ENCODE measurements at regions not wholly inside any gene's neighbourhood (a gene's known extent, or its start where the extent isn't known, plus 50 kb on each side); places are given as distances from the start of the nearest gene placed in this dataset.

- DNase-seq (ENCODE audit: low spot score): no peak
- no peak overlapping the region for H3K4me3 ChIP-seq (ENCODE audit: low read length in 2 of 2)
- H3K9me3 ChIP-seq (replicated peaks in 1 of 2; ENCODE audit: control insufficient read depth in 2 of 2, insufficient read depth in 1 of 2, low read depth in 1 of 2, low read length in 2 of 2): no peaks in the 10 kb centered on the region
- no peak overlapping the region for H4K8ac ChIP-seq (ENCODE audit: low read depth, low read length)
- H3K4me1 ChIP-seq (ENCODE audit: control insufficient read depth in 2 of 2, insufficient read depth in 1 of 2, low read depth in 1 of 2, low read length in 2 of 2): no peaks in the 10 kb centered on the region
- no peak overlapping the region for H2BK120ac ChIP-seq (ENCODE audit: low read depth, low read length)
- H3K9ac ChIP-seq (ENCODE audit: low read depth, low read length, poor library complexity): no peak overlapping the region
- no peak overlapping the region for H2BK5ac ChIP-seq (ENCODE audit: low read length)
- no peak overlapping the region for H3K18ac ChIP-seq (ENCODE audit: low read length)
- H2BK12ac ChIP-seq (ENCODE audit: low read length): no peak overlapping the region
- no peak overlapping the region for H4K91ac ChIP-seq (ENCODE audit: low read depth, low read length, poor library complexity)
- H3K27ac ChIP-seq (replicated peaks; ENCODE audit: low read length): no peak overlapping the region
- H2AFZ ChIP-seq (ENCODE audit: low read length): no peak overlapping the region
- H3K14ac ChIP-seq (ENCODE audit: low read length): no peak overlapping the region
- no peak overlapping the region for H3K4me2 ChIP-seq (ENCODE audit: insufficient read depth, low read length, poor library complexity, severe bottlenecking)
- H3K23ac ChIP-seq (ENCODE audit: low read depth, low read length, poor library complexity): no peak overlapping the region
- H3K79me1 ChIP-seq (ENCODE audit: low read depth, low read length): no peaks in the 10 kb centered on the region
- no CpG with 5 or more reads among the region's 2 CpGs for WGBS, 2 donors (ENCODE audit: extremely low coverage in 2 of 2, insufficient read length in 2 of 2, insufficient replicate concordance in 1 of 2)
- H3K4ac ChIP-seq (ENCODE audit: low read length): no peak overlapping the region
- no peak overlapping the region for H2AK5ac ChIP-seq (ENCODE audit: low read depth, low read length)
- no peak overlapping the region for H2BK15ac ChIP-seq (ENCODE audit: low read length)
- H3K36me3 ChIP-seq (replicated peaks in 1 of 2; ENCODE audit: control insufficient read depth in 2 of 2, insufficient read depth in 2 of 2, low read length in 2 of 2): no peaks in the 10 kb centered on the region
- H3K27me3 ChIP-seq (ENCODE audit: control insufficient read depth in 3 of 3, insufficient read depth in 3 of 3, low read depth in 1 of 3, low read length in 3 of 3): no peaks in the 10 kb centered on the region
These were observed 499.4 kb downstream of the MAFB start for GRCh38 chr20:40189621-40190020.

DNA sequence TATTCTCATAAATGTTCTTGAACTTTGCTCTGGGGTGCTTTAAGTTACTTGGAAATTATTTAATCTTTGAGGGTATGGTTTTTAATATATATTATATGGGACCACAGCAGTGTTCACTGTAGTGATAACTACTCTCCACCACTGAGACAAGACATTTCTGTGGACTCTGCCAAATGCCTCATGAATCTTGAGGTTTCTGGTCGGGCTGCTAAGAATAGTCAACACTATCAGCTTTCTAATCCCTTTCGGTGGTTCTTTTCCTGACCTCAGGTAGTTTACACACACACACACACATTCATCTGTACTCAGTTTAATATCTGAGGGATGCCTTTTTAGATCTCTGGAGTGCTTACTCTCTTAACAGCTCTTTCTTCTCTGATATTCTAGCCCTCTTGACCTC, 500.7 kb downstream of the MAFB start:
- Histone ChIP-seq H3K4ac (ENCODE audit: low read length) (no peak overlapping the region), H3K4me2 (ENCODE audit: insufficient read depth, low read length, poor library complexity, severe bottlenecking) (no peak overlapping the region), H3K23ac (ENCODE audit: low read depth, low read length, poor library complexity) (no peak overlapping the region), H2AK5ac (ENCODE audit: low read depth, low read length) (no peak overlapping the region), H3K36me3 (replicated peaks in 1 of 2; ENCODE audit: control insufficient read depth in 2 of 2, insufficient read depth in 2 of 2, low read length in 2 of 2) (no peaks in the 10 kb centered on the region), H3K18ac (ENCODE audit: low read length) (no peak overlapping the region), H3K79me1 (ENCODE audit: low read depth, low read length) (no peaks in the 10 kb centered on the region), H3K4me1 (ENCODE audit: control insufficient read depth in 2 of 2, insufficient read depth in 1 of 2, low read depth in 1 of 2, low read length in 2 of 2) (no peaks in the 10 kb centered on the region), H2BK12ac (ENCODE audit: low read length) (no peak overlapping the region), H2BK5ac (ENCODE audit: low read length) (no peak overlapping the region), H3K27me3 (ENCODE audit: control insufficient read depth in 3 of 3, insufficient read depth in 3 of 3, low read depth in 1 of 3, low read length in 3 of 3) (no peaks in the 10 kb centered on the region), H4K91ac (ENCODE audit: low read depth, low read length, poor library complexity) (no peak overlapping the region), H3K4me3 (ENCODE audit: low read length in 2 of 2) (no peak overlapping the region), H2BK120ac (ENCODE audit: low read depth, low read length) (no peak overlapping the region), H2AFZ (ENCODE audit: low read length) (no peak overlapping the region), H3K9me3 (replicated peaks in 1 of 2; ENCODE audit: control insufficient read depth in 2 of 2, insufficient read depth in 1 of 2, low read depth in 1 of 2, low read length in 2 of 2) (no peaks in the 10 kb centered on the region), H4K8ac (ENCODE audit: low read depth, low read length) (no peak overlapping the region), H3K27ac (replicated peaks; ENCODE audit: low read length) (no peak overlapping the region), H3K14ac (ENCODE audit: low read length) (no peak overlapping the region), H2BK15ac (ENCODE audit: low read length) (no peak overlapping the region), H3K9ac (ENCODE audit: low read depth, low read length, poor library complexity) (no peak overlapping the region)
- no CpG with 5 or more reads among the region's 2 CpGs for WGBS, 2 donors (ENCODE audit: extremely low coverage in 2 of 2, insufficient read length in 2 of 2, insufficient replicate concordance in 1 of 2)
- no peak for DNase-seq (ENCODE audit: low spot score)

DNA sequence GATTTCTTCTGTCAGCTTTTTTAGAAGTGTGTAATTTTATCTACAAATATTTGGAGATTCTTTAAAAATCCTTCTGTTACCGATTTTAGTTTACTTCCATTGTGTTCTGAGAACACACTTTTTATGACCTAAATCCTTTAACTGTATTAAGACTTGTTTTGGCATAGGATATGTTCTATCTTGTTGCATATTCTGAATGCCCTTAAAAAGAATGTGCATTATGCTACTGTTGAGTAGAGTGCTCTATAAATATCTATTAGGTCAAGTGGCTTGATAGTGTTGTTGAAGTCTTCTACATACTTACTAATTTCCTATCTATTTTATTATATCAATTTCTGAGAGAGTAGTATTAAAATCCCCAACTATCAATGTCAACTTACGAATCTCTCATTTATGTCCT, 502.2 kb downstream of the MAFB start:
- no peak overlapping the region for H3K4me2 ChIP-seq (ENCODE audit: insufficient read depth, low read length, poor library complexity, severe bottlenecking)
- DNase-seq (ENCODE audit: low spot score): no peak
- H3K9me3 ChIP-seq (replicated peaks in 1 of 2; ENCODE audit: control insufficient read depth in 2 of 2, insufficient read depth in 1 of 2, low read depth in 1 of 2, low read length in 2 of 2): no peaks in the 10 kb centered on the region
- H3K18ac ChIP-seq (ENCODE audit: low read length): no peak overlapping the region
- H3K79me1 ChIP-seq (ENCODE audit: low read depth, low read length): no peaks in the 10 kb centered on the region
- H3K23ac ChIP-seq (ENCODE audit: low read depth, low read length, poor library complexity): no peak overlapping the region
- no peak overlapping the region for H4K91ac ChIP-seq (ENCODE audit: low read depth, low read length, poor library complexity)
- no peak overlapping the region for H3K4ac ChIP-seq (ENCODE audit: low read length)
- no peak overlapping the region for H3K9ac ChIP-seq (ENCODE audit: low read depth, low read length, poor library complexity)
- H2BK120ac ChIP-seq (ENCODE audit: low read depth, low read length): no peak overlapping the region
- H3K27ac ChIP-seq (replicated peaks; ENCODE audit: low read length): no peak overlapping the region
- no peak overlapping the region for H2AK5ac ChIP-seq (ENCODE audit: low read depth, low read length)
- H3K27me3 ChIP-seq (ENCODE audit: control insufficient read depth in 3 of 3, insufficient read depth in 3 of 3, low read depth in 1 of 3, low read length in 3 of 3): no peaks in the 10 kb centered on the region
- no peak overlapping the region for H2AFZ ChIP-seq (ENCODE audit: low read length)
- H3K4me1 ChIP-seq (ENCODE audit: control insufficient read depth in 2 of 2, insufficient read depth in 1 of 2, low read depth in 1 of 2, low read length in 2 of 2): no peaks in the 10 kb centered on the region
- no peak overlapping the region for H3K4me3 ChIP-seq (ENCODE audit: low read length in 2 of 2)
- H3K14ac ChIP-seq (ENCODE audit: low read length): no peak overlapping the region
- no peak overlapping the region for H2BK12ac ChIP-seq (ENCODE audit: low read length)
- no peak overlapping the region for H4K8ac ChIP-seq (ENCODE audit: low read depth, low read length)
- H3K36me3 ChIP-seq (replicated peaks in 1 of 2; ENCODE audit: control insufficient read depth in 2 of 2, insufficient read depth in 2 of 2, low read length in 2 of 2): no peaks in the 10 kb centered on the region
- no CpG with 5 or more reads among the region's 2 CpGs for WGBS, 2 donors (ENCODE audit: extremely low coverage in 2 of 2, insufficient read length in 2 of 2, insufficient replicate concordance in 1 of 2)
- H2BK15ac ChIP-seq (ENCODE audit: low read length): no peak overlapping the region
- no peak overlapping the region for H2BK5ac ChIP-seq (ENCODE audit: low read length)

DNA sequence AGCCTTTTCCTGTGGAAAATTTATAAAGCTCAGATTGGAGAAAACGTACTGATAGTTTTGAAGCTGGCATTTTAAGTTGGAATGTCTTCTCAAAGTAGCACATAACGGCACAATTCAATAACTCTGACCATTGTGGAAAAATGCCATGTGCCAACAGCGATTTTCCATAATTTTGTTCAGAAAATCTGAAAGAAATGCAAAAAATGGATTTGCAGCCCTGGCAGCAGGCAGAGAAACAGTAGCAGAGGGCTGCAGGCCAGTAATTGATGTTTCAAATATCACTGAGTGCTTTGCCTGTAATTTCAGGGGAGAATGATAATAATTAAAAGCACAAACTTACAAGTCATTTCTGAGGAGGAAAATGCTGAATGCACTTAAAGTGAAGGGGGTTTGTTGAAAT, 507.4 kb downstream of the MAFB start:
- H3K27me3 ChIP-seq (ENCODE audit: control insufficient read depth in 3 of 3, insufficient read depth in 3 of 3, low read depth in 1 of 3, low read length in 3 of 3): no peaks in the 10 kb centered on the region
- no CpG with 5 or more reads among the region's 3 CpGs for WGBS, 2 donors (ENCODE audit: extremely low coverage in 2 of 2, insufficient read length in 2 of 2, insufficient replicate concordance in 1 of 2)
- no peak for DNase-seq (ENCODE audit: low spot score)

More for the DNA sequence above, 507.4 kb downstream of the MAFB start:
- no peak overlapping the region for H3K27ac ChIP-seq (replicated peaks; ENCODE audit: low read length)
- no peak overlapping the region for H3K18ac ChIP-seq (ENCODE audit: low read length)
- H3K4me3 ChIP-seq (ENCODE audit: low read length in 2 of 2): no peak overlapping the region
- no peak overlapping the region for H4K91ac ChIP-seq (ENCODE audit: low read depth, low read length, poor library complexity)
- peak overlapping the region; percentile 64 for H2AFZ ChIP-seq (ENCODE audit: low read length)
- no peak overlapping the region for H3K4me2 ChIP-seq (ENCODE audit: insufficient read depth, low read length, poor library complexity, severe bottlenecking)
- no peak overlapping the region for H2AK5ac ChIP-seq (ENCODE audit: low read depth, low read length)
- H3K9me3 ChIP-seq (replicated peaks in 1 of 2; ENCODE audit: control insufficient read depth in 2 of 2, insufficient read depth in 1 of 2, low read depth in 1 of 2, low read length in 2 of 2): no peaks in the 10 kb centered on the region
- no peak overlapping the region for H2BK12ac ChIP-seq (ENCODE audit: low read length)
- H4K8ac ChIP-seq (ENCODE audit: low read depth, low read length): no peak overlapping the region
- no peaks in the 10 kb centered on the region for H3K4me1 ChIP-seq (ENCODE audit: control insufficient read depth in 2 of 2, insufficient read depth in 1 of 2, low read depth in 1 of 2, low read length in 2 of 2)
- no peak overlapping the region for H2BK15ac ChIP-seq (ENCODE audit: low read length)
- H3K4ac ChIP-seq (ENCODE audit: low read length): no peak overlapping the region
- H3K9ac ChIP-seq (ENCODE audit: low read depth, low read length, poor library complexity): no peak overlapping the region
- no peak overlapping the region for H3K14ac ChIP-seq (ENCODE audit: low read length)
- H2BK5ac ChIP-seq (ENCODE audit: low read length): no peak overlapping the region
- no peaks in the 10 kb centered on the region for H3K36me3 ChIP-seq (replicated peaks in 1 of 2; ENCODE audit: control insufficient read depth in 2 of 2, insufficient read depth in 2 of 2, low read length in 2 of 2)
- no peak overlapping the region for H2BK120ac ChIP-seq (ENCODE audit: low read depth, low read length)
- no peaks in the 10 kb centered on the region for H3K79me1 ChIP-seq (ENCODE audit: low read depth, low read length)
- H3K23ac ChIP-seq (ENCODE audit: low read depth, low read length, poor library complexity): no peak overlapping the region

All from neuronal stem cell (in vitro differentiated cells).